ENCODE measurements at regions not wholly inside any gene's neighbourhood (a gene's known extent, or its start where the extent isn't known, plus 50 kb on each side); places are given as distances from the start of the nearest gene placed in this dataset.
"Not testable (repeated sequence)": the region's sequence is repeated elsewhere in the genome, so short reads cannot be mapped to it uniquely, and the experiment has no call there.

GRCh38 chr16:29116980-29117379 is 132.1 kb downstream of the LAT start:
- no peak overlapping the region for H3K27ac ChIP-seq

GRCh38 chr16:29116207-29116606 is 131.4 kb downstream of the LAT start:
- not testable (repeated sequence) for H3K4me3 ChIP-seq, H3K9me3 ChIP-seq, ATAC-seq, H3K27me3 ChIP-seq
- peaks cover 0 to 22% of the 10 kb centered on the region in 2 donors for H3K36me3 ChIP-seq
- 55 to 58% methylated on average over 3 to 4 of the region's 12 CpGs for WGBS, 2 donors (ENCODE audit: low coverage in 1 of 2)
- H3K4me1 ChIP-seq, result peaks cover 0 to 23% (median 0%) of the 10 kb centered on the region in 3 donors
- peak overlapping the region in 2 of 4 donors; percentile 65 to 66 for H3K27ac ChIP-seq

More at GRCh38 chr16:29116980-29117379, 132.1 kb downstream of the LAT start:
- WGBS, 2 donors (ENCODE audit: low coverage in 1 of 2), result no CpG with 5 or more reads among the region's 14 CpGs
- H3K4me1 ChIP-seq, result peaks cover 0 to 23% (median 0%) of the 10 kb centered on the region in 3 donors
- no peak for TF ChIP-seq EP300 (IDR thresholded peaks at IDR 0.05)
- TF ChIP-seq, protein P1, sequence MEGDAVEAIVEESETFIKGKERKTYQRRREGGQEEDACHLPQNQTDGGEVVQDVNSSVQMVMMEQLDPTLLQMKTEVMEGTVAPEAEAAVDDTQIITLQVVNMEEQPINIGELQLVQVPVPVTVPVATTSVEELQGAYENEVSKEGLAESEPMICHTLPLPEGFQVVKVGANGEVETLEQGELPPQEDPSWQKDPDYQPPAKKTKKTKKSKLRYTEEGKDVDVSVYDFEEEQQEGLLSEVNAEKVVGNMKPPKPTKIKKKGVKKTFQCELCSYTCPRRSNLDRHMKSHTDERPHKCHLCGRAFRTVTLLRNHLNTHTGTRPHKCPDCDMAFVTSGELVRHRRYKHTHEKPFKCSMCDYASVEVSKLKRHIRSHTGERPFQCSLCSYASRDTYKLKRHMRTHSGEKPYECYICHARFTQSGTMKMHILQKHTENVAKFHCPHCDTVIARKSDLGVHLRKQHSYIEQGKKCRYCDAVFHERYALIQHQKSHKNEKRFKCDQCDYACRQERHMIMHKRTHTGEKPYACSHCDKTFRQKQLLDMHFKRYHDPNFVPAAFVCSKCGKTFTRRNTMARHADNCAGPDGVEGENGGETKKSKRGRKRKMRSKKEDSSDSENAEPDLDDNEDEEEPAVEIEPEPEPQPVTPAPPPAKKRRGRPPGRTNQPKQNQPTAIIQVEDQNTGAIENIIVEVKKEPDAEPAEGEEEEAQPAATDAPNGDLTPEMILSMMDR (IDR thresholded peaks at IDR 0.05), result no peak
- H3K9me3 ChIP-seq, result no peaks in the 10 kb centered on the region
- no peak overlapping the region for H3K4me3 ChIP-seq
- peaks cover 0 to 21% of the 10 kb centered on the region in 2 donors for H3K36me3 ChIP-seq
- no peaks in the 10 kb centered on the region for H3K27me3 ChIP-seq
- ATAC-seq, result no peak

GRCh38 chr16:29115802-29116141 is 130.9 kb downstream of the LAT start:
- Histone ChIP-seq H3K27ac (peak overlapping the region in 3 of 4 donors; percentile 40 to 66 (median 65)), H3K4me1 (peaks cover 0 to 23% (median 0%) of the 10 kb centered on the region in 3 donors), H3K36me3 (peaks cover 0 to 26% of the 10 kb centered on the region in 2 donors)
- WGBS, 2 donors (ENCODE audit: low coverage in 1 of 2), result 7 to 10% methylated on average over 3 of the region's 3 CpGs
- peak; percentile 52 for ATAC-seq
- not testable (repeated sequence) for H3K9me3 ChIP-seq, H3K4me3 ChIP-seq, H3K27me3 ChIP-seq

GRCh38 chr16:29114989-29115801 is 130.3 kb downstream of the LAT start:
- ATAC-seq, result peak; percentile 87
- not testable (repeated sequence) for H3K4me3 ChIP-seq
- peaks cover 0 to 32% of the 10 kb centered on the region in 2 donors for H3K36me3 ChIP-seq

GRCh38 chr16:29114574-29114973 is 129.7 kb downstream of the LAT start:
- 92 to 97% methylated on average over 5 to 6 of the region's 6 CpGs for WGBS, 2 donors (ENCODE audit: low coverage in 1 of 2)
- Histone ChIP-seq H3K36me3 (peaks cover 0 to 36% of the 10 kb centered on the region in 2 donors), H3K4me1 (peaks cover 0 to 23% (median 0%) of the 10 kb centered on the region in 3 donors), H3K4me3 (no peak overlapping the region), H3K27me3 (no peaks in the 10 kb centered on the region), H3K9me3 (no peaks in the 10 kb centered on the region), H3K27ac (peak overlapping the region in 2 of 4 donors; percentile 65 to 66)
- TF ChIP-seq POLR2A (IDR thresholded peaks at IDR 0.05) (no peak), EP300 (IDR thresholded peaks at IDR 0.05) (no peak), POLR2AphosphoS5 (IDR thresholded peaks at IDR 0.05) (no peak)
- TF ChIP-seq, protein P1 (IDR thresholded peaks at IDR 0.05), result no peak
- no peak for ATAC-seq

More at GRCh38 chr16:29114989-29115801, 130.3 kb downstream of the LAT start:
- H3K27ac ChIP-seq, result peak overlapping the region in 2 of 4 donors; percentile 65 to 66
- H3K27me3 ChIP-seq, H3K9me3 ChIP-seq: not testable (repeated sequence)
- H3K4me1 ChIP-seq, result peaks cover 0 to 23% (median 0%) of the 10 kb centered on the region in 3 donors
- 11 to 13% methylated on average over 10 to 11 of the region's 26 CpGs for WGBS, 2 donors (ENCODE audit: low coverage in 1 of 2)
- TF ChIP-seq, protein P1 (IDR thresholded peaks at IDR 0.05), result peak; percentile 29 to 74 (median 54)

GRCh38 chr16:29113446-29113845 is 128.6 kb downstream of the LAT start:
- H3K4me1 ChIP-seq, result peaks cover 0 to 23% (median 0%) of the 10 kb centered on the region in 3 donors
- not testable (repeated sequence) for H3K27me3 ChIP-seq

More at GRCh38 chr16:29113446-29113845, 128.6 kb downstream of the LAT start:
- not testable (repeated sequence) for H3K27ac ChIP-seq, H3K4me3 ChIP-seq, H3K9me3 ChIP-seq, ATAC-seq
- peaks cover 0 to 36% of the 10 kb centered on the region in 2 donors for H3K36me3 ChIP-seq
- 83 to 92% methylated on average over 1 of the region's 1 CpG for WGBS, 2 donors (ENCODE audit: low coverage in 1 of 2)
